HCT116 (cell line): ENCODE measurements at regions not wholly inside any gene's neighbourhood (a gene's known extent, or its start where the extent isn't known, plus 50 kb on each side); places are given as distances from the start of the nearest gene placed in this dataset.
A peak's percentile ranks its signal among the peaks of the same experiment; 100 is the strongest.
"Not testable (repeated sequence)": the region's sequence is repeated elsewhere in the genome, so short reads cannot be mapped to it uniquely, and the experiment has no call there.

Source experiments
- ATAC-seq: fragments of 200-7000 bp; cut with Tn5 transposase; 2 replicates; pipeline ENCODE4 v1.9.1; 2020; ENCODE audit warnings: mild to moderate bottlenecking, moderate library complexity
- BruUV-seq: library from RNA; stranded (reverse); fragments of 400-500 nt; replicated peaks from 2 replicates; lab custom pipeline; 2021; lab: Mats Ljungman, UMichigan
- CTCF ChIA-PET: fragments of 300-600 bp; sonication (Branson Sonifier 250); formaldehyde crosslinking; loops from one replicate; lab custom pipeline; 2021; ENCODE audit warnings: antibody characterized with exemption; lab: Charles Lee
- POLR2A ChIA-PET: fragments of 300-600, 350-600 bp; sonication (Branson Sonifier 250); formaldehyde crosslinking; loops from one replicate; lab custom pipeline; 2021; ENCODE audit warnings: antibody characterized with exemption; lab: Charles Lee
- RAD21 ChIA-PET, 2 experiments: fragments of 300-600 bp; sonication (Branson Sonifier 250); formaldehyde crosslinking; loops; one replicate each; lab custom pipeline; 2023; ENCODE audit warnings: low total read pairs in 2 of 2; ENCODE audit not compliant: uncharacterized antibody in 2 of 2, unreplicated experiment in 2 of 2, low non-redundant PET in 1 of 2; lab: Charles Lee
- DNase-seq: peaks from one replicate; pipeline ENCODE4 v3.0.0-alpha.2; 2010; ENCODE audit warnings: low read depth, low spot score
- H2AFZ ChIP-seq: fragments of 200-600 bp; shearing (Covaris generic), sonication (generic); 2 replicates; pipeline ENCODE4 v1.6.1; 2017; ENCODE audit warnings: low read depth, mixed run types, mixed read lengths, antibody characterized with exemption, low read length; ENCODE audit not compliant: poor library complexity, severe bottlenecking
- H3K27ac ChIP-seq: 2 replicates; pipeline ENCODE4 v1.5.1; 2012; ENCODE audit warnings: low read depth, low read length
- H3K27me3 ChIP-seq: fragments of 200-600 bp; sonication (generic); 2 replicates; pipeline ENCODE4 v1.6.1; 2016; ENCODE audit warnings: mixed run types, low read length, mixed read lengths; ENCODE audit not compliant: insufficient read depth
- H3K36me3 ChIP-seq, 2 experiments: fragments of 200-500 bp in 1 of 2; fragments of 200-600 bp in 1 of 2; sonication (Bioruptor generic) in 1 of 2; sonication (generic) in 1 of 2; 2 replicates each; pipeline versions ENCODE4 v1.5.1 to v1.6.1; 2014 to 2016; ENCODE audit warnings: low read length in 2 of 2, inconsistent platforms in 1 of 2, mixed read lengths in 1 of 2, mixed run types in 1 of 2; ENCODE audit not compliant: insufficient read depth in 2 of 2, control insufficient read depth in 1 of 2
- H3K4me1 ChIP-seq, 2 experiments: fragments of 200-600 bp in 1 of 2; sonication (generic) in 1 of 2; 2 replicates each; pipeline versions ENCODE4 v1.5.1 to v1.6.1; 2012 to 2017; ENCODE audit warnings: low read length in 2 of 2, inconsistent platforms in 1 of 2, mild to moderate bottlenecking in 1 of 2, mixed read lengths in 1 of 2, mixed run types in 1 of 2, moderate library complexity in 1 of 2; ENCODE audit not compliant: insufficient read depth in 2 of 2, control insufficient read depth in 1 of 2
- H3K4me2 ChIP-seq: fragments of 200-600 bp; sonication (generic); 2 replicates; pipeline ENCODE4 v1.6.1; 2017; ENCODE audit warnings: mixed run types, low read length, mixed read lengths
- H3K4me3 ChIP-seq, 2 experiments: fragments of 200-600 bp in 1 of 2; sonication (generic) in 1 of 2; replicated peaks in 1 of 2; 2 replicates each; pipeline ENCODE4 v1.5.1; 2011 to 2016; ENCODE audit warnings: low read length in 2 of 2, control low read depth in 1 of 2, low read depth in 1 of 2, mild to moderate bottlenecking in 1 of 2, mixed read lengths in 1 of 2, mixed run types in 1 of 2
- H3K79me2 ChIP-seq: fragments of 200-600 bp; sonication (generic); 2 replicates; pipeline ENCODE4 v1.6.1; 2017; ENCODE audit warnings: mild to moderate bottlenecking, mixed run types, low read length, moderate library complexity, mixed read lengths; ENCODE audit not compliant: insufficient read depth
- H3K9ac ChIP-seq: fragments of 200-600 bp; sonication (generic); 2 replicates; pipeline ENCODE4 v1.6.1; 2016; ENCODE audit warnings: low read length, mixed read lengths
- H3K9me2 ChIP-seq: fragments of 200-600 bp; sonication (generic), shearing (Covaris generic); 2 replicates; pipeline ENCODE4 v1.6.1; 2017; ENCODE audit warnings: mixed run types, mild to moderate bottlenecking, moderate library complexity; ENCODE audit not compliant: insufficient read depth
- H3K9me3 ChIP-seq, 2 experiments: fragments of 200-500 bp in 1 of 2; fragments of 200-600 bp in 1 of 2; sonication (Bioruptor generic) in 1 of 2; sonication (generic) in 1 of 2; 2 replicates each; pipeline ENCODE4 v1.6.1; 2014 to 2017; ENCODE audit warnings: low read length in 2 of 2, mixed read lengths in 2 of 2, inconsistent platforms in 1 of 2, low read depth in 1 of 2, mild to moderate bottlenecking in 1 of 2, mixed run types in 1 of 2, moderate library complexity in 1 of 2; ENCODE audit not compliant: control insufficient read depth in 1 of 2, insufficient read depth in 1 of 2
- H4K20me1 ChIP-seq: fragments of 200-600 bp; sonication (generic), shearing (Covaris generic); 2 replicates; pipeline ENCODE4 v1.6.1; 2017; ENCODE audit warnings: mixed run types, mild to moderate bottlenecking, moderate library complexity; ENCODE audit not compliant: insufficient read depth
- CBX3 ChIP-seq: IDR thresholded peaks from 2 replicates; pipeline ENCODE4 v1.6.1; 2012; ENCODE audit warnings: low read depth
- CEBPB ChIP-seq: IDR thresholded peaks from 2 replicates; pipeline ENCODE4 v1.6.1; 2012; ENCODE audit warnings: low read depth
- CTCF ChIP-seq, 3 experiments: fragments of 200-600 bp in 1 of 3; sonication (generic) in 1 of 3; IDR thresholded peaks in 2 of 3; conservative IDR thresholded peaks in 1 of 3; 2 replicates each; pipeline ENCODE4 v1.5.1; 2012 to 2017; ENCODE audit warnings: low read depth in 2 of 3, low read length in 2 of 3, antibody characterized with exemption in 1 of 3, borderline replicate concordance in 1 of 3, control low read depth in 1 of 3, mild to moderate bottlenecking in 1 of 3, mixed read lengths in 1 of 3, mixed run types in 1 of 3, moderate library complexity in 1 of 3; ENCODE audit not compliant: insufficient read depth in 1 of 3
- ELF1 ChIP-seq: IDR thresholded peaks from 2 replicates; pipeline ENCODE4 v1.6.1; 2012; ENCODE audit warnings: low read depth, borderline replicate concordance
- EZH2 ChIP-seq: fragments of 200-600 bp; sonication (generic); IDR thresholded peaks from 2 replicates; pipeline ENCODE4 v1.6.1; 2017; ENCODE audit warnings: antibody characterized with exemption, mixed run types
- EZH2phosphoT487 ChIP-seq: fragments of 200-600 bp; IDR thresholded peaks from 2 replicates; pipeline ENCODE4 v1.6.1; 2018; ENCODE audit warnings: antibody characterized with exemption, borderline replicate concordance
- FOSL1 ChIP-seq: IDR thresholded peaks from 2 replicates; pipeline ENCODE4 v1.6.1; 2012; ENCODE audit warnings: low read depth
- JUND ChIP-seq: IDR thresholded peaks from 2 replicates; pipeline ENCODE4 v1.6.1; 2012
- TCF7L2 ChIP-seq: IDR thresholded peaks from 2 replicates; pipeline ENCODE4 v1.7.0; 2011; ENCODE audit warnings: borderline replicate concordance, inconsistent platforms; ENCODE audit not compliant: insufficient read depth, insufficient read length; ENCODE audit errors: extremely low read depth
- YY1 ChIP-seq: IDR thresholded peaks from 2 replicates; pipeline ENCODE4 v1.6.1; 2011; ENCODE audit warnings: low read length, low read depth, moderate library complexity, mild to moderate bottlenecking; ENCODE audit not compliant: insufficient replicate concordance; ENCODE audit errors: extremely low read depth
- intact Hi-C: fragments of 100-400 bp; cut with micrococcal nuclease; formaldehyde crosslinking; loops from 2 replicates; pipeline ENCODE4 v1.10.0; 2022
- TF ChIP-seq, protein P1 (sequence below): IDR thresholded peaks from 2 replicates; pipeline ENCODE4 v1.6.1; 2012

DNA sequence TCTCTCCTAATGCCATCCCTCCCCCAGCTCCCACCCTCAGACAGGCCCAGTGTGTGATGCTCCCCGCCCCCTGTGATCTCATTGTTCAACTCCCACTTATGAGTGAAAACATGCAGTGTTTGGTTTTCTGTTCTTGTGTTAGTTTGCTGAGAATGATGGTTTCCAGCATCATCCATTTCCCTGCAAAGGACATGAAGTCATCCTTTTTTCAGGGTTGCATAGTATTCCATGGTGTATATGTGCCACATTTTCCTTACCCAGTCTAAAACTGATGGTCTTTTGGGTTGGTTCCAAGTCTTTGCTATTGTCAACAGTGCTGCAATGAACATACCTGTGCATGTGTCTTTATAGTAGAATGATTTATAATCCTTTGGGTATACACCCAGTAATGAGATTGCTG, 89.3 kb upstream of the WDR75 start:
- H3K4me2 ChIP-seq, BruUV-seq: not testable (repeated sequence)

GRCh38 chr2:189357375-189357774, 83.9 kb upstream of the WDR75 start:
- RAD21 ChIA-PET, CTCF ChIA-PET, H4K20me1 ChIP-seq, H3K27ac ChIP-seq, H3K27me3 ChIP-seq, POLR2A ChIA-PET, H3K9me3 ChIP-seq, H3K79me2 ChIP-seq, H3K36me3 ChIP-seq, H3K4me3 ChIP-seq, H3K4me1 ChIP-seq, BruUV-seq, intact Hi-C loops, DNase-seq, H3K9ac ChIP-seq, H2AFZ ChIP-seq, H3K9me2 ChIP-seq, ATAC-seq, H3K4me2 ChIP-seq: not testable (repeated sequence)

More for the DNA sequence above, 89.3 kb upstream of the WDR75 start:
- H3K9me3 ChIP-seq, H3K27me3 ChIP-seq, ATAC-seq, DNase-seq, intact Hi-C loops, H3K9me2 ChIP-seq, POLR2A ChIA-PET, H3K27ac ChIP-seq, H3K4me3 ChIP-seq, H3K79me2 ChIP-seq, H3K9ac ChIP-seq, RAD21 ChIA-PET, H4K20me1 ChIP-seq, H2AFZ ChIP-seq, CTCF ChIA-PET, H3K36me3 ChIP-seq: not testable (repeated sequence)
- peaks cover 3 to 13% of the 10 kb centered on the region in 2 experiments; a peak in 2 of 4 replicates for H3K4me1 ChIP-seq
- TF ChIP-seq CBX3, result 0 out of 2 replicates have a peak, but pooled peaks have one; percentile 9

DNA sequence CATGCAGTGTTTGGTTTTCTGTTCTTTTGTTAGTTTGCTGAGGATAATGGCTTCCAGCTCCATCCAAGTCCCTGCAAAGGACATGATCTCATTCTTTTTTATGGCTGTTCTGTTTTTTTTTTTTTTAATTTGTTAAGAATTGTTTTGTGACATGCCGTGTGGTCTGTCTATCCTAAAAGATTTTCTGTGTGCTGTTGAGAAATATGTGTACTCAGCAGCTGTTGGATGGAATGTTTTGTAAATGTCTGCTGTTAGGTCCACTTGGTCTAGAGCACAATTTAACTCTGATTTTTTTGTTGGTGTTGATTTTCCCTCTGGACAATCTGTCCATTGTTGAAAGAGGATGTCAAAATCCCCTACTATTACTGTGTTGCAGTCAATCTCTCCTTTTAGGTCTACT, 80.4 kb upstream of the WDR75 start:
- RAD21 ChIA-PET, result no interaction called here
- POLR2A ChIA-PET, result no interaction called here
- Histone ChIP-seq H3K4me2 (no peak overlapping the region), H3K9ac (no peak overlapping the region), H4K20me1 (no peaks in the 10 kb centered on the region), H3K9me3 (no peaks in the 10 kb centered on the region), H3K79me2 (no peaks in the 10 kb centered on the region), H3K27me3 (no peaks in the 10 kb centered on the region), H2AFZ (no peak overlapping the region), H3K4me1 (peaks cover 0 to 13% of the 10 kb centered on the region in 2 experiments; a peak in 2 of 4 replicates), H3K27ac (no peak overlapping the region), H3K4me3 (no peak overlapping the region), H3K36me3 (no peaks in the 10 kb centered on the region)
- intact Hi-C loops, result no loop called here
- CTCF ChIA-PET, result no interaction called here
- no peak for DNase-seq
- BruUV-seq, result no TSS peak
- ATAC-seq, result no peak
- TF ChIP-seq EZH2phosphoT487, result no peak
- TF ChIP-seq EZH2, result no peak
- no peak for TF ChIP-seq FOSL1
- TF ChIP-seq, protein P1, sequence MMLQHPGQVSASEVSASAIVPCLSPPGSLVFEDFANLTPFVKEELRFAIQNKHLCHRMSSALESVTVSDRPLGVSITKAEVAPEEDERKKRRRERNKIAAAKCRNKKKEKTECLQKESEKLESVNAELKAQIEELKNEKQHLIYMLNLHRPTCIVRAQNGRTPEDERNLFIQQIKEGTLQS, result no peak
- TF ChIP-seq CTCF (IDR thresholded peaks at IDR 0.05 in 2 of 3, conservative IDR thresholded peaks at IDR 0.05 in 1 of 3; ENCODE audit: borderline replicate concordance in 1 of 3, insufficient read depth in 1 of 3, low read depth in 2 of 3, low read length in 2 of 3), result no peak
- TF ChIP-seq CBX3, result no peak
- TF ChIP-seq TCF7L2, result no peak
- TF ChIP-seq ELF1, result no peak
- TF ChIP-seq CEBPB, result no peak
- no peak for TF ChIP-seq JUND
- TF ChIP-seq YY1, result no peak
- TF ChIP-seq, all 23 proteins: peak for 0
- no peaks in the 10 kb centered on the region for H3K9me2 ChIP-seq
